Keratinocyte (primary cell): ENCODE measurements at regions not wholly inside any gene's neighbourhood (a gene's known extent, or its start where the extent isn't known, plus 50 kb on each side); places are given as distances from the start of the nearest gene placed in this dataset.
"Not testable (repeated sequence)": the region's sequence is repeated elsewhere in the genome, so short reads cannot be mapped to it uniquely, and the experiment has no call there.

Experiments
- DNase-seq: peaks from one replicate; pipeline ENCODE4 v3.0.0-alpha.2; 2011; ENCODE audit warnings: low read depth, missing footprints, low spot score
- FAIRE-seq: peaks from 2 replicates; lab custom pipeline; 2011; peaks lifted over from hg19 to GRCh38; lab: Jason Lieb, UNC
- H2AFZ ChIP-seq: 2 replicates; pipeline ENCODE4 v1.6.0; 2012; ENCODE audit warnings: low read length, control low read depth, inconsistent platforms; ENCODE audit not compliant: control insufficient read depth
- H3K27ac ChIP-seq: 2 replicates; pipeline ENCODE4 v1.5.1; 2011; ENCODE audit warnings: low read length; ENCODE audit not compliant: control insufficient read depth, insufficient read depth
- H3K27me3 ChIP-seq: 3 replicates; pipeline ENCODE4 v1.6.0; 2011; ENCODE audit warnings: low read length; ENCODE audit not compliant: control insufficient read depth, insufficient read depth; ENCODE audit errors: extremely low read depth
- H3K36me3 ChIP-seq, 2 experiments: 2 replicates in 1 of 2; 3 replicates in 1 of 2; pipeline ENCODE4 v1.5.1; 2011; ENCODE audit warnings: low read length in 2 of 2, mild to moderate bottlenecking in 1 of 2; ENCODE audit not compliant: control insufficient read depth in 2 of 2, insufficient read depth in 2 of 2; ENCODE audit errors: extremely low read depth in 1 of 2
- H3K4me1 ChIP-seq: 3 replicates; pipeline ENCODE4 v1.5.1; 2011; ENCODE audit warnings: low read length; ENCODE audit not compliant: control insufficient read depth, insufficient read depth; ENCODE audit errors: extremely low read depth
- H3K4me2 ChIP-seq: 3 replicates; pipeline ENCODE4 v1.6.0; 2011; ENCODE audit warnings: low read depth, low read length; ENCODE audit not compliant: control insufficient read depth, insufficient read depth; ENCODE audit errors: extremely low read depth
- H3K4me3 ChIP-seq, 3 experiments: fragments of 200-600 bp in 1 of 3; sonication (generic) in 1 of 3; 2 replicates in 2 of 3; 3 replicates in 1 of 3; pipeline ENCODE4 v1.5.1; 2011 to 2016; ENCODE audit warnings: low read length in 3 of 3, mild to moderate bottlenecking in 3 of 3, control low read depth in 2 of 3, inconsistent platforms in 1 of 3, low read depth in 1 of 3, mixed read lengths in 1 of 3, mixed run types in 1 of 3, moderate library complexity in 1 of 3; ENCODE audit not compliant: control insufficient read depth in 2 of 3, insufficient read depth in 2 of 3; ENCODE audit errors: extremely low read depth in 1 of 3
- H3K79me2 ChIP-seq: 2 replicates; pipeline ENCODE4 v1.6.0; 2012; ENCODE audit warnings: low read length; ENCODE audit not compliant: control insufficient read depth, insufficient read depth
- H3K9ac ChIP-seq: 3 replicates; pipeline ENCODE4 v1.6.0; 2011; ENCODE audit warnings: low read length; ENCODE audit not compliant: control insufficient read depth, insufficient read depth; ENCODE audit errors: extremely low read depth
- H3K9me1 ChIP-seq: 3 replicates; pipeline ENCODE4 v1.6.0; 2011; ENCODE audit warnings: low read length; ENCODE audit not compliant: control insufficient read depth, insufficient read depth; ENCODE audit errors: extremely low read depth
- H3K9me3 ChIP-seq: 2 replicates; pipeline ENCODE4 v1.5.1; 2012; ENCODE audit warnings: low read depth, low read length; ENCODE audit not compliant: control insufficient read depth
- H4K20me1 ChIP-seq: 3 replicates; pipeline ENCODE4 v1.6.0; 2011; ENCODE audit warnings: low read length; ENCODE audit not compliant: control insufficient read depth, insufficient read depth; ENCODE audit errors: extremely low read depth
- dilution Hi-C: fragments of 300-500 bp; cut with MboI; formaldehyde crosslinking; loops from one replicate; pipeline ENCODE4 v1.7.0; 2020; ENCODE audit warnings: low sequenced_read_pairs; ENCODE audit not compliant: extremely low pct_ligation_motif_present

- H3K79me2 ChIP-seq, H3K27me3 ChIP-seq, H3K4me1 ChIP-seq, H3K36me3 ChIP-seq, H3K27ac ChIP-seq, H4K20me1 ChIP-seq, H3K4me2 ChIP-seq, H3K4me3 ChIP-seq, H2AFZ ChIP-seq, FAIRE-seq, H3K9me3 ChIP-seq, DNase-seq, dilution Hi-C loops, H3K9ac ChIP-seq, H3K9me1 ChIP-seq: not testable (repeated sequence)
Observed at GRCh38 chr16:29301662-29302285, 104.7 kb downstream of the NPIPB11 start.

DNA sequence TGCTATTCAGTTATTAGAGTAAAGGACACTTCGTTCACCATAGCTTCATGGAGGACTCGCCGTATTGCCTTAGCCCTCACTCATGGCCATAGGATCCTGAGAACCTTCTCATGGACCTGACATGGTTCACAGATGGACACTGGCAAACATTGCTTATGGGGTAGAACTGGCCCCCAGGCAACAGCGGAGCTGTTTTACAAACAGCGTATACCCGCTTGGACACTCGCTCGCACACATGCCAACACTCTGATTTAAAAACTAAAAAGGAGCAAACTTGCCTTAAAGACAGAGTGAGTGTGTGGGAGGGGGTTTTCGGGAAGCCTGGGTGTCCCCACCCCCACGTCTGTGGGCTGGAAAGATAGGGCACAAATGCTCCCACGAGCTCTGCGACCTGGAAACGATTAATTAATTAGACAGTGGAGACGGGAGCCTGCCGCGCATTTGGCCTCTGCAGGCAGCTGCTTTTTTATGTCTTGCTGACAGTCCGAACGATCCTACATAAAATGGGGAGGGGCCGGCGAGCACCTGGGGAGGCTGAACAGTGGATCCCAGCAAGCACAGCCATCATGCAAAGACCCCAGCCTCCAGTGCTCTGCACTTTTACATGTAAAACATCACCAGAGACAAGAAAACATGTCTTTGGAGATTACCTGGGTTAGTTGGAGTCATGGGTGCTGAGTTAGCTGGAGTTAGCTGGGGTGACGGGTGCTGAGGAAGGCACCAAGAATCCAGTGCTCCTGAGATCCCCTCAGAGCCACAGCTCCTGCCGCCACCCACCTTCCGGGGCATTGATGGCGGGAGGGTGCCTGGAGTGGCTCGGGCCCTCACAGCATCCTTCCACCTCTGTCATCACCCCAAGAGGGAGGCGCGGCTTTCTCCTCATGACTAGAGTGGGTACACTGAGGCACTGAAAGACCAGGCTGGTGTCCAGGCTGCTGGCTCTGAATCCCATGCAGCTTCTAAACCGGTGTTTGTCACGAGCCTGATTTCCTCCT lies 105.7 kb downstream of the NPIPB11 start:
- H3K9me1 ChIP-seq, DNase-seq, FAIRE-seq, H3K9ac ChIP-seq, dilution Hi-C loops, H3K9me3 ChIP-seq, H3K27ac ChIP-seq, H3K36me3 ChIP-seq, H4K20me1 ChIP-seq, H3K4me3 ChIP-seq, H3K27me3 ChIP-seq, H3K4me2 ChIP-seq, H3K4me1 ChIP-seq, H3K79me2 ChIP-seq, H2AFZ ChIP-seq: not testable (repeated sequence)

- H3K9me1 ChIP-seq, dilution Hi-C loops, H3K27ac ChIP-seq, H3K27me3 ChIP-seq, H3K79me2 ChIP-seq, H3K4me3 ChIP-seq, DNase-seq, H3K9ac ChIP-seq, H3K9me3 ChIP-seq, H3K4me1 ChIP-seq, H3K36me3 ChIP-seq, FAIRE-seq, H2AFZ ChIP-seq, H4K20me1 ChIP-seq, H3K4me2 ChIP-seq: not testable (repeated sequence)
Observed at GRCh38 chr16:29300030-29300491, 106.5 kb downstream of the NPIPB11 start.

- H3K27ac ChIP-seq, H3K36me3 ChIP-seq, dilution Hi-C loops, H3K9me3 ChIP-seq, H3K4me2 ChIP-seq, H4K20me1 ChIP-seq, H3K79me2 ChIP-seq, H3K9me1 ChIP-seq, H3K9ac ChIP-seq, H2AFZ ChIP-seq, DNase-seq, H3K4me3 ChIP-seq, H3K4me1 ChIP-seq, H3K27me3 ChIP-seq, FAIRE-seq: not testable (repeated sequence)
Observed at GRCh38 chr16:29298997-29299396, 107.5 kb downstream of the NPIPB11 start.
